Lower leg skin (tissue), 3 donors: ENCODE measurements at regions not wholly inside any gene's neighbourhood (a gene's known extent, or its start where the extent isn't known, plus 50 kb on each side); places are given as distances from the start of the nearest gene placed in this dataset.

Experiments used
- CTCF ChIP-seq, 3 donors: fragments of 450-650 bp; IDR thresholded peaks; one replicate each; pipeline ENCODE4 v1.5.1; 2016; ENCODE audit warnings: antibody characterized with exemption in 3 of 3, mild to moderate bottlenecking in 3 of 3, moderate library complexity in 2 of 3
- POLR2A ChIP-seq, 2 donors: fragments of 450-650 bp; IDR thresholded peaks; one replicate each; pipeline ENCODE4 v1.6.1; 2016 to 2017; ENCODE audit warnings: antibody characterized with exemption in 2 of 2, mild to moderate bottlenecking in 1 of 2, moderate library complexity in 1 of 2

GRCh38 chr14:97624985-97625384, 827.8 kb downstream of the VRK1 start:
- TF ChIP-seq POLR2A (IDR thresholded peaks at IDR 0.05) (no peak), CTCF (IDR thresholded peaks at IDR 0.05) (no peak)
